ENCODE measurements at regions not wholly inside any gene's neighbourhood (a gene's known extent, or its start where the extent isn't known, plus 50 kb on each side); places are given as distances from the start of the nearest gene placed in this dataset.

DNA sequence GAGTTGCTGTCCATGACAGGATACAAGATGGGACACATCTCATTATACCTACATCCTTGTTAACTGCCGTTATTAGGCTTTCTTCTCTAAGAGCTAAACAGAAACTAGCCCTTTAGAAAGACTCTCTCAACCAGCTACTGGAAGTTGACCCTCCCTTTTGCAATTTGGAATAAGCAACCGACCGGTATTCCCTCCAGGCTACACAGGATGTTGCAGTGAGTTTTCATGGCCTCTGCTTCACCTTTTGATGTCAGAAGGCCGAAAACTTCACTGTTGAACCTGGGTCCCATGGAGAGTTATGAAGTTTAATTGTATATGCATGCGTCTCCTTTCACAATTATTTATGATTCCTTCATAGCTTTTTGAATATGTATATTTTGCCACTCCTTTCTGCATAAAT is 1042.5 kb upstream of the SPRY2 start:
- H3K4me2 ChIP-seq (ENCODE audit: low read length), result no peak overlapping the region
- no peaks in the 10 kb centered on the region for H3K27me3 ChIP-seq (ENCODE audit: control insufficient read depth, insufficient read depth, low read length)
- H3K9me3 ChIP-seq (ENCODE audit: control insufficient read depth, low read length), result no peaks in the 10 kb centered on the region
- no peak overlapping the region for H2AFZ ChIP-seq
- TF ChIP-seq, protein P1, sequence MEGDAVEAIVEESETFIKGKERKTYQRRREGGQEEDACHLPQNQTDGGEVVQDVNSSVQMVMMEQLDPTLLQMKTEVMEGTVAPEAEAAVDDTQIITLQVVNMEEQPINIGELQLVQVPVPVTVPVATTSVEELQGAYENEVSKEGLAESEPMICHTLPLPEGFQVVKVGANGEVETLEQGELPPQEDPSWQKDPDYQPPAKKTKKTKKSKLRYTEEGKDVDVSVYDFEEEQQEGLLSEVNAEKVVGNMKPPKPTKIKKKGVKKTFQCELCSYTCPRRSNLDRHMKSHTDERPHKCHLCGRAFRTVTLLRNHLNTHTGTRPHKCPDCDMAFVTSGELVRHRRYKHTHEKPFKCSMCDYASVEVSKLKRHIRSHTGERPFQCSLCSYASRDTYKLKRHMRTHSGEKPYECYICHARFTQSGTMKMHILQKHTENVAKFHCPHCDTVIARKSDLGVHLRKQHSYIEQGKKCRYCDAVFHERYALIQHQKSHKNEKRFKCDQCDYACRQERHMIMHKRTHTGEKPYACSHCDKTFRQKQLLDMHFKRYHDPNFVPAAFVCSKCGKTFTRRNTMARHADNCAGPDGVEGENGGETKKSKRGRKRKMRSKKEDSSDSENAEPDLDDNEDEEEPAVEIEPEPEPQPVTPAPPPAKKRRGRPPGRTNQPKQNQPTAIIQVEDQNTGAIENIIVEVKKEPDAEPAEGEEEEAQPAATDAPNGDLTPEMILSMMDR (IDR thresholded peaks at IDR 0.05), result no peak
- no peak overlapping the region for H3K4me3 ChIP-seq (ENCODE audit: low read depth, low read length)
- no peaks in the 10 kb centered on the region for H3K36me3 ChIP-seq (ENCODE audit: control insufficient read depth, insufficient read depth, low read length)
- no peaks in the 10 kb centered on the region for H3K79me2 ChIP-seq
- H3K4me1 ChIP-seq, result no peaks in the 10 kb centered on the region
- H3K27ac ChIP-seq, result no peak overlapping the region
- no peak overlapping the region for H3K9ac ChIP-seq

DNA sequence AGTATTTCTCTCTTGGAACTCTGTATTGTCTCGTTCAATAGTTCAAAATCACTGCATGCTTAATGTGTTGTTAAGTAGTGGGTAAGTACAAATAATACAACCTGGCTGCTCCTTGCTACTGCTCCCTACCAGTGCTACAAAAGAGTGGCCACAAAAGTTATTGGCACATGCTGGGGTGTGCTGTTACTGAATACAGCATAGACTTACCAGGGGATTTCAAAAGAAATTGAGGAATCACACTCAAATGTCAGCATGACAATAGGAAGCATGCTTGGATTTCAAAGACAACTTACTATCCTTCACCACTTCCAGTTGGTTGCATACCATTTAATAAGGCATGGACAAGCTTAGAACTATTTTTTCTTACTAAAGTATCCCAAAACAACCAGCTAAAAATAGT is 1041.3 kb upstream of the SPRY2 start:
- Histone ChIP-seq H2AFZ (no peak overlapping the region), H3K27me3 (ENCODE audit: control insufficient read depth, insufficient read depth, low read length) (no peaks in the 10 kb centered on the region), H3K9ac (no peak overlapping the region), H3K4me3 (ENCODE audit: low read depth, low read length) (no peak overlapping the region), H3K4me1 (no peaks in the 10 kb centered on the region), H3K79me2 (no peaks in the 10 kb centered on the region), H3K27ac (no peak overlapping the region), H3K4me2 (ENCODE audit: low read length) (no peak overlapping the region), H3K36me3 (ENCODE audit: control insufficient read depth, insufficient read depth, low read length) (no peaks in the 10 kb centered on the region), H3K9me3 (ENCODE audit: control insufficient read depth, low read length) (no peaks in the 10 kb centered on the region)
- TF ChIP-seq, protein P1 (IDR thresholded peaks at IDR 0.05), result no peak

DNA sequence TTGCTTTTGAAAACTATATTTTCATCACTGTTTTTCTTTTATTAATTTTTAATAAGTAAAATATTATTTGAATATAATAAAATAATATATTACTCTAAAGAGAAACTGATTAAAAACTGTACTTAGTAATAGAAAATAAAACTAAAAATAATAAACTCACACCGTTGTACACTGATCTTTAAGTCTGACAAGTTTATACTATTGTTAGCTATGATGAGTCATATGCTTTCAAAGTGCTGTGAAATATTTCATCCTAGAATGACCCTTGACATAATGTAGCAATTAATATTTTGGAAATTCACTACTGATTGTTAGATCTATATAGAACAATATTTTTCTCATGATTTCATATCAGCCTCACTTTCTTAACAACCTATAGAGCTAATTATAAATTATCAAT is 1040.6 kb upstream of the SPRY2 start:
- H3K27ac ChIP-seq, result no peak overlapping the region
- H3K4me2 ChIP-seq (ENCODE audit: low read length), result no peak overlapping the region
- no peaks in the 10 kb centered on the region for H3K9me3 ChIP-seq (ENCODE audit: control insufficient read depth, low read length)
- TF ChIP-seq, protein P1 (IDR thresholded peaks at IDR 0.05), result no peak
- H3K4me3 ChIP-seq (ENCODE audit: low read depth, low read length), result no peak overlapping the region
- H3K27me3 ChIP-seq (ENCODE audit: control insufficient read depth, insufficient read depth, low read length), result no peaks in the 10 kb centered on the region
- no peak overlapping the region for H2AFZ ChIP-seq
- H3K9ac ChIP-seq, result no peak overlapping the region
- H3K79me2 ChIP-seq, result no peaks in the 10 kb centered on the region
- no peaks in the 10 kb centered on the region for H3K4me1 ChIP-seq
- H3K36me3 ChIP-seq (ENCODE audit: control insufficient read depth, insufficient read depth, low read length), result no peaks in the 10 kb centered on the region

DNA sequence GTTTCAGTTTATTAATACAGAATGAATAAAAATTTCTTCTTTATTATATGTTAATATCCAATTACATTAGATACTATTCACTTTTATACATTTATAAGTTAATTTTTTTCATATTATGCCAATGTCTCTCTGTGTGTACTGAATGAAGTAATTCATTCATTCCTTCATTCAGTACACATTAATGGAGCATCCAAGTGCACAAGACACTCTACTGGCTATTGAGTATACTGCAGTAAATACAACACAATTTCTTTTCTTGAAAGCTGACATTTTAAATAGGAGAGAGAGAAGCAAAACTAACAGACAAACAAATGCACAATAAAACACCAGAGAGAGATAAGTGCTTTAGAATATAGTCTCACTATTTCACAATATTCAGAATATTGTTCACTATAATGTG is 1038.3 kb upstream of the SPRY2 start:
- Histone ChIP-seq H3K4me1 (no peaks in the 10 kb centered on the region), H3K36me3 (ENCODE audit: control insufficient read depth, insufficient read depth, low read length) (no peaks in the 10 kb centered on the region)
- TF ChIP-seq, protein P1 (IDR thresholded peaks at IDR 0.05), result no peak

DNA sequence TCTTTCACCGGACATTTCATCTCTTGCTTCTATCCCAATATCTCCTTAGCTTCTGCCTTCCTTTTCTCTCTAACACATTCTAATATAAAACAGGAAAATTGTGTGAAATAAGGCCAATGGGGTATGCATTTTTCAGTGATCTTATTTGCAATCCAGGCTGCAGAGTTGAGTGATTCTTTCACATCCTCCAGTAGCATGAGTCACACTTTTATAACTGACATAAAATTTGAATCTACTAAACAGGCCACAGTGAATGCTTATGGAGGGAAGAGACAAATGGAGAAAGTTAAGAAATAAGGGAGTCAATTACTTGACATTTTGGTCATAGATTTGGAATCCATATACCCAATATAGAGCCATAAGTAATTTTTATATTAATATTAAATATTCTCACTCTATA is 1037.0 kb upstream of the SPRY2 start:
- Histone ChIP-seq H3K4me2 (ENCODE audit: low read length) (no peak overlapping the region), H3K9ac (no peak overlapping the region), H3K9me3 (ENCODE audit: control insufficient read depth, low read length) (no peaks in the 10 kb centered on the region)

More for the DNA sequence above, 1038.3 kb upstream of the SPRY2 start:
- Histone ChIP-seq H3K27ac (no peak overlapping the region), H3K79me2 (no peaks in the 10 kb centered on the region), H3K4me2 (ENCODE audit: low read length) (no peak overlapping the region), H3K4me3 (ENCODE audit: low read depth, low read length) (no peak overlapping the region), H2AFZ (no peak overlapping the region), H3K9me3 (ENCODE audit: control insufficient read depth, low read length) (no peaks in the 10 kb centered on the region), H3K9ac (no peak overlapping the region), H3K27me3 (ENCODE audit: control insufficient read depth, insufficient read depth, low read length) (no peaks in the 10 kb centered on the region)

More for the DNA sequence above, 1037.0 kb upstream of the SPRY2 start:
- Histone ChIP-seq H3K36me3 (ENCODE audit: control insufficient read depth, insufficient read depth, low read length) (no peaks in the 10 kb centered on the region), H3K4me3 (ENCODE audit: low read depth, low read length) (no peak overlapping the region), H3K27me3 (ENCODE audit: control insufficient read depth, insufficient read depth, low read length) (no peaks in the 10 kb centered on the region), H2AFZ (no peak overlapping the region), H3K79me2 (no peaks in the 10 kb centered on the region), H3K27ac (no peak overlapping the region), H3K4me1 (no peaks in the 10 kb centered on the region)
- TF ChIP-seq, protein P1 (IDR thresholded peaks at IDR 0.05), result no peak
